Uterus (tissue), 3 donors: ENCODE measurements at regions not wholly inside any gene's neighbourhood (a gene's known extent, or its start where the extent isn't known, plus 50 kb on each side); places are given as distances from the start of the nearest gene placed in this dataset.

Experiments
- DNase-seq, 2 donors: peaks; one replicate each; pipeline ENCODE4 v3.0.0-alpha.2; 2019 to 2020
- H3K27ac ChIP-seq, 2 donors: fragments of 200-600 bp; sonication (generic); 1 replicate in 1 of 2; 2 replicates in 1 of 2; pipeline ENCODE4 v1.5.1; 2016 to 2018
- H3K27me3 ChIP-seq, 2 donors: fragments of 200-600 bp; sonication (generic); one replicate each; pipeline ENCODE4 v1.5.1; 2018 to 2019; ENCODE audit warnings: control low read depth in 1 of 2
- H3K36me3 ChIP-seq, 2 donors: fragments of 200-600 bp; sonication (generic); one replicate each; pipeline ENCODE4 v1.5.1; 2019; ENCODE audit warnings: control low read depth in 1 of 2
- H3K4me1 ChIP-seq, 2 donors: fragments of 200-600 bp; sonication (generic); one replicate each; pipeline ENCODE4 v1.5.1; 2018 to 2019; ENCODE audit warnings: control low read depth in 1 of 2
- H3K4me3 ChIP-seq, 2 donors: fragments of 200-600 bp; sonication (generic); 1 replicate in 1 of 2; 2 replicates in 1 of 2; pipeline ENCODE4 v1.5.1; 2018 to 2019; ENCODE audit warnings: mild to moderate bottlenecking in 1 of 2
- H3K9me3 ChIP-seq, 2 donors: fragments of 200-600 bp; sonication (generic); one replicate each; pipeline ENCODE4 v1.5.1; 2019; ENCODE audit warnings: control low read depth in 1 of 2
- CTCF ChIP-seq, 4 experiments: fragments of 200-600 bp in 2 of 4; fragments of 450-650 bp in 2 of 4; sonication (generic) in 2 of 4; IDR thresholded peaks; one replicate each; pipeline ENCODE4 v1.5.1; 2016 to 2019; ENCODE audit warnings: antibody characterized with exemption in 4 of 4, mild to moderate bottlenecking in 2 of 4, moderate library complexity in 1 of 4
- POLR2A ChIP-seq, 2 donors: fragments of 450-650 bp; IDR thresholded peaks; one replicate each; pipeline ENCODE4 v1.6.1; 2016; ENCODE audit warnings: antibody characterized with exemption in 2 of 2, mild to moderate bottlenecking in 1 of 2, moderate library complexity in 1 of 2
- intact Hi-C: fragments of 100-400 bp; cut with DNase I; formaldehyde crosslinking; loops from one replicate; pipeline ENCODE4 v1.15.1; 2023; ENCODE audit warnings: low total_unique reads
- donor health status: DM: yes; HTN: yes; CAD: no.

GRCh38 chr2:37837628-37838328 is 87.3 kb upstream of the RMDN2 start:
- no peak for TF ChIP-seq POLR2A (IDR thresholded peaks at IDR 0.05)
- TF ChIP-seq CTCF (IDR thresholded peaks at IDR 0.05) = no peak
- Histone ChIP-seq H3K27ac (peak overlapping the region; percentile 80 to 86), H3K36me3 (no peaks in the 10 kb centered on the region), H3K27me3 (no peaks in the 10 kb centered on the region), H3K9me3 (no peaks in the 10 kb centered on the region), H3K4me3 (no peak overlapping the region), H3K4me1 (peaks cover 6 to 10% of the 10 kb centered on the region in 2 donors)
- DNase-seq = peak; percentile 92 to 97
- intact Hi-C loops = no loop called here

- H3K27ac ChIP-seq = peak overlapping the region; percentile 80 to 86
- no peak for DNase-seq
- intact Hi-C loops = no loop called here
- H3K36me3 ChIP-seq = no peaks in the 10 kb centered on the region
- no peaks in the 10 kb centered on the region for H3K9me3 ChIP-seq
- H3K27me3 ChIP-seq = no peaks in the 10 kb centered on the region
- TF ChIP-seq CTCF (IDR thresholded peaks at IDR 0.05) (no peak), POLR2A (IDR thresholded peaks at IDR 0.05) (no peak)
- no peak overlapping the region for H3K4me3 ChIP-seq
- peaks cover 10 to 11% of the 10 kb centered on the region in 2 donors for H3K4me1 ChIP-seq
Observed at GRCh38 chr2:37838541-37839167, 86.4 kb upstream of the RMDN2 start.

GRCh38 chr2:37839991-37840390 is 85.1 kb upstream of the RMDN2 start:
- peaks cover 10 to 11% of the 10 kb centered on the region in 2 donors for H3K4me1 ChIP-seq
- H3K36me3 ChIP-seq = no peaks in the 10 kb centered on the region
- no peaks in the 10 kb centered on the region for H3K27me3 ChIP-seq
- no peak for DNase-seq
- no peaks in the 10 kb centered on the region for H3K9me3 ChIP-seq
- intact Hi-C loops = no loop called here
- no peak overlapping the region for H3K4me3 ChIP-seq
- TF ChIP-seq CTCF (IDR thresholded peaks at IDR 0.05) = no peak
- peak overlapping the region; percentile 80 to 86 for H3K27ac ChIP-seq

- Histone ChIP-seq H3K27ac (peak overlapping the region; percentile 0 to 48), H3K4me1 (peaks cover 4 to 5% of the 10 kb centered on the region in 2 donors), H3K4me3 (no peak overlapping the region), H3K36me3 (no peaks in the 10 kb centered on the region), H3K27me3 (no peaks in the 10 kb centered on the region), H3K9me3 (no peaks in the 10 kb centered on the region)
- intact Hi-C loops = no loop called here
- no peak for DNase-seq
- TF ChIP-seq CTCF (IDR thresholded peaks at IDR 0.05) (no peak), POLR2A (IDR thresholded peaks at IDR 0.05) (no peak)
Observed at GRCh38 chr2:37842732-37843440, 82.2 kb upstream of the RMDN2 start.

GRCh38 chr2:37843556-37843955 is 81.5 kb upstream of the RMDN2 start:
- Histone ChIP-seq H3K9me3 (no peaks in the 10 kb centered on the region), H3K4me3 (no peak overlapping the region), H3K27me3 (no peaks in the 10 kb centered on the region), H3K27ac (peak overlapping the region; percentile 0 to 48), H3K4me1 (peaks cover 3 to 5% of the 10 kb centered on the region in 2 donors), H3K36me3 (no peaks in the 10 kb centered on the region)
- intact Hi-C loops = no loop called here
- no peak for TF ChIP-seq POLR2A (IDR thresholded peaks at IDR 0.05)
- no peak for TF ChIP-seq CTCF (IDR thresholded peaks at IDR 0.05)
- DNase-seq = no peak
